SK-N-SH treated with all-trans-retinoic acid at 6 μM for 48 hours (cell line): ENCODE measurements at regions not wholly inside any gene's neighbourhood (a gene's known extent, or its start where the extent isn't known, plus 50 kb on each side); places are given as distances from the start of the nearest gene placed in this dataset.

Experiments used
- ATAC-seq: fragments of 200-7000 bp; cut with Tn5 transposase; 3 replicates; pipeline ENCODE4 v1.9.1; 2020; ENCODE audit warnings: mild to moderate bottlenecking, moderate library complexity
- ARNTL ChIP-seq: fragments of 450-650 bp; formaldehyde crosslinking; IDR thresholded peaks from 2 replicates; pipeline ENCODE4 v1.5.0; 2020; ENCODE audit warnings: low read depth, mild to moderate bottlenecking, moderate library complexity, borderline replicate concordance
- BACH2 ChIP-seq: fragments of 250-450 bp; sonication (Bioruptor Pico); IDR thresholded peaks from 2 replicates; pipeline ENCODE4 v1.9.0; 2021; ENCODE audit warnings: mild to moderate bottlenecking, borderline replicate concordance
- CREB5 ChIP-seq: fragments of 250-450 bp; sonication (Bioruptor Pico); IDR thresholded peaks from 2 replicates; pipeline ENCODE4 v1.5.1; 2020; ENCODE audit warnings: low read depth, mild to moderate bottlenecking, moderate library complexity
- CSDC2 ChIP-seq: fragments of 250-450 bp; sonication (Bioruptor Pico); IDR thresholded peaks from 2 replicates; pipeline ENCODE4 v1.5.0; 2020; ENCODE audit warnings: mild to moderate bottlenecking, moderate library complexity
- CSRNP3 ChIP-seq: fragments of 250-450 bp; sonication (Bioruptor Pico); IDR thresholded peaks from 2 replicates; pipeline ENCODE4 v1.5.1; 2021; ENCODE audit warnings: mild to moderate bottlenecking, moderate library complexity
- ESRRG ChIP-seq: fragments of 250-450 bp; sonication (Bioruptor Pico); IDR thresholded peaks from 2 replicates; pipeline ENCODE4 v1.6.1; 2021; ENCODE audit warnings: mild to moderate bottlenecking
- GLIS3 ChIP-seq: fragments of 250-450 bp; sonication (Bioruptor Pico); IDR thresholded peaks from 2 replicates; pipeline ENCODE4 v1.5.0; 2020; ENCODE audit warnings: mild to moderate bottlenecking, moderate library complexity
- ISL1 ChIP-seq: fragments of 250-450 bp; sonication (Bioruptor Pico); IDR thresholded peaks from 2 replicates; pipeline ENCODE4 v2.1.2; 2022; ENCODE audit warnings: mild to moderate bottlenecking, moderate library complexity
- OSR1 ChIP-seq: fragments of 250-450 bp; sonication (Bioruptor Pico); IDR thresholded peaks from 2 replicates; pipeline ENCODE4 v1.8.0; 2022; ENCODE audit warnings: moderate library complexity, mild to moderate bottlenecking, inconsistent platforms
- PATZ1 ChIP-seq: fragments of 250-450 bp; sonication (Bioruptor Pico); IDR thresholded peaks from 2 replicates; pipeline ENCODE4 v1.8.0; 2020; ENCODE audit warnings: mild to moderate bottlenecking, moderate library complexity, borderline replicate concordance
- POU6F1 ChIP-seq: fragments of 250-450 bp; sonication (Bioruptor Pico); IDR thresholded peaks from 2 replicates; pipeline ENCODE4 v1.8.0; 2021; ENCODE audit warnings: low read depth, mild to moderate bottlenecking, moderate library complexity, borderline replicate concordance
- RARB ChIP-seq: fragments of 250-450 bp; sonication (Bioruptor Pico); IDR thresholded peaks from 2 replicates; pipeline ENCODE4 v1.8.0; 2021; ENCODE audit warnings: mild to moderate bottlenecking, moderate library complexity
- SNAI2 ChIP-seq: fragments of 250-450 bp; sonication (Bioruptor Pico); IDR thresholded peaks from 2 replicates; pipeline ENCODE4 v1.5.0; 2020; ENCODE audit warnings: mild to moderate bottlenecking, moderate library complexity
- TOX ChIP-seq: fragments of 250-450 bp; sonication (Bioruptor Pico); IDR thresholded peaks from 2 replicates; pipeline ENCODE4 v1.8.0; 2021; ENCODE audit warnings: mild to moderate bottlenecking, moderate library complexity, borderline replicate concordance
- TSHZ2 ChIP-seq: fragments of 250-450 bp; sonication (Bioruptor Pico); IDR thresholded peaks from 2 replicates; pipeline ENCODE4 v1.5.0; 2020; ENCODE audit warnings: mild to moderate bottlenecking, moderate library complexity
- ZC3H10 ChIP-seq: fragments of 250-450 bp; sonication (Bioruptor Pico); IDR thresholded peaks from 2 replicates; pipeline ENCODE4 v1.5.1; 2021; ENCODE audit warnings: mild to moderate bottlenecking, moderate library complexity
- ZFP3 ChIP-seq: fragments of 250-450 bp; sonication (Bioruptor Pico); IDR thresholded peaks from 2 replicates; pipeline ENCODE4 v1.5.0; 2020; ENCODE audit warnings: mild to moderate bottlenecking, moderate library complexity
- ZFP30 ChIP-seq: fragments of 450-650 bp; formaldehyde crosslinking; IDR thresholded peaks from 2 replicates; pipeline ENCODE4 v1.5.0; 2022; ENCODE audit warnings: mild to moderate bottlenecking, moderate library complexity
- ZNF565 ChIP-seq: fragments of 450-650 bp; formaldehyde crosslinking; conservative IDR thresholded peaks from 2 replicates; pipeline ENCODE4 v1.5.0; 2020; ENCODE audit warnings: low read depth, mild to moderate bottlenecking, moderate library complexity
- ZNF70 ChIP-seq: fragments of 450-650 bp; formaldehyde crosslinking; IDR thresholded peaks from 2 replicates; pipeline ENCODE4 v1.5.0; 2020; ENCODE audit warnings: mild to moderate bottlenecking, moderate library complexity
- ZNF8 ChIP-seq: fragments of 450-650 bp; formaldehyde crosslinking; IDR thresholded peaks from 2 replicates; pipeline ENCODE4 v1.5.0; 2020; ENCODE audit warnings: mild to moderate bottlenecking, moderate library complexity

GRCh38 chr21:32878661-32879060, 107.1 kb upstream of the PAXBP1 start:
- no peak for TF ChIP-seq ESRRG
- TF ChIP-seq ISL1 (CRISPR knock-in tag), result no peak
- TF ChIP-seq CREB5 (CRISPR knock-in tag), result no peak
- TF ChIP-seq TOX (CRISPR knock-in tag), result no peak
- TF ChIP-seq ARNTL (CRISPR knock-in tag), result no peak
- no peak for TF ChIP-seq CSRNP3 (CRISPR knock-in tag)
- no peak for TF ChIP-seq TSHZ2 (CRISPR knock-in tag)
- ATAC-seq, result no peak

- ATAC-seq, result no peak
- TF ChIP-seq POU6F1 (CRISPR knock-in tag) (no peak), BACH2 (CRISPR knock-in tag) (no peak), ZNF8 (CRISPR knock-in tag) (no peak), ZFP3 (no peak), SNAI2 (CRISPR knock-in tag) (no peak), GLIS3 (no peak), TSHZ2 (CRISPR knock-in tag) (no peak), ZNF70 (CRISPR knock-in tag) (no peak), ZNF565 (CRISPR knock-in tag) (no peak), ESRRG (no peak), TOX (CRISPR knock-in tag) (no peak)
Measured at GRCh38 chr21:32881458-32881857, 109.9 kb upstream of the PAXBP1 start.

- TF ChIP-seq ZC3H10 (no peak), OSR1 (CRISPR knock-in tag) (no peak), ZFP30 (no peak), PATZ1 (CRISPR knock-in tag) (no peak), CSDC2 (CRISPR knock-in tag) (no peak), ZNF8 (CRISPR knock-in tag) (no peak), BACH2 (CRISPR knock-in tag) (no peak), RARB (CRISPR knock-in tag) (no peak), TSHZ2 (CRISPR knock-in tag) (no peak), SNAI2 (CRISPR knock-in tag) (no peak), ARNTL (CRISPR knock-in tag) (no peak), ZNF565 (CRISPR knock-in tag) (no peak), CSRNP3 (CRISPR knock-in tag) (no peak), ZNF70 (CRISPR knock-in tag) (no peak), GLIS3 (no peak)
- no peak for ATAC-seq
Measured at GRCh38 chr21:32884062-32884461, 112.5 kb upstream of the PAXBP1 start.
